Stimulated activated naive CD8-positive, alpha-beta T cell treated with anti-CD3 and anti-CD28 coated beads, Interleukin-15, amount 100 ng/mL, for 72 hours (primary cell): ENCODE measurements at regions not wholly inside any gene's neighbourhood (a gene's known extent, or its start where the extent isn't known, plus 50 kb on each side); places are given as distances from the start of the nearest gene placed in this dataset.
"Not testable (repeated sequence)": the region's sequence is repeated elsewhere in the genome, so short reads cannot be mapped to it uniquely, and the experiment has no call there.

Experiments used
- ATAC-seq: fragments of 150-1000 bp; cut with Tn5 transposase; 2 replicates; pipeline ENCODE4 v1.10.0; 2021; ENCODE audit warnings: mild to moderate bottlenecking, moderate library complexity
- DNase-seq, 2 donors: peaks; one replicate each; pipeline ENCODE4 v3.0.0; 2021 to 2022
- H3K27ac Mint-ChIP-seq, 2 donors: one replicate each; pipeline ENCODE4 v1.8.0; 2022; ENCODE audit warnings: mild to moderate bottlenecking in 2 of 2, mixed read lengths in 2 of 2, moderate library complexity in 2 of 2
- H3K27me3 Mint-ChIP-seq: one replicate; pipeline ENCODE4 v1.8.0; 2022; ENCODE audit warnings: mixed read lengths
- H3K4me1 Mint-ChIP-seq: one replicate; pipeline ENCODE4 v1.8.0; 2022; ENCODE audit warnings: mild to moderate bottlenecking, mixed read lengths
- H3K4me3 Mint-ChIP-seq, 2 donors: one replicate each; pipeline ENCODE4 v1.8.0; 2022; ENCODE audit warnings: mild to moderate bottlenecking in 2 of 2, mixed read lengths in 2 of 2, moderate library complexity in 1 of 2
- H3K9me3 Mint-ChIP-seq, 2 donors: one replicate each; pipeline ENCODE4 v1.8.0; 2022; ENCODE audit warnings: mixed read lengths in 2 of 2

GRCh38 chr4:141455651-141456050, 180.7 kb upstream of the IL15 start:
- Mint-ChIP-seq H3K4me3 (no peak overlapping the region), H3K27me3 (no peaks in the 10 kb centered on the region)
- no peak for ATAC-seq

GRCh38 chr4:141457653-141458052, 178.7 kb upstream of the IL15 start:
- Mint-ChIP-seq H3K4me3 (no peak overlapping the region), H3K27ac (no peak overlapping the region), H3K27me3 (no peaks in the 10 kb centered on the region), H3K4me1 (no peaks in the 10 kb centered on the region), H3K9me3 (no peaks in the 10 kb centered on the region)
- ATAC-seq (no peak), DNase-seq (no peak)

More at GRCh38 chr4:141455651-141456050, 180.7 kb upstream of the IL15 start:
- no peak for DNase-seq
- H3K9me3 Mint-ChIP-seq = no peaks in the 10 kb centered on the region
- no peaks in the 10 kb centered on the region for H3K4me1 Mint-ChIP-seq
- no peak overlapping the region for H3K27ac Mint-ChIP-seq

GRCh38 chr4:141458501-141458900, 177.9 kb upstream of the IL15 start:
- DNase-seq = no peak
- Mint-ChIP-seq H3K9me3 (no peaks in the 10 kb centered on the region), H3K27ac (no peak overlapping the region), H3K4me3 (no peak overlapping the region), H3K27me3 (no peaks in the 10 kb centered on the region), H3K4me1 (no peaks in the 10 kb centered on the region)
- ATAC-seq = no peak

- no peak overlapping the region for H3K27ac Mint-ChIP-seq
- DNase-seq = no peak
- H3K27me3 Mint-ChIP-seq = no peaks in the 10 kb centered on the region
- no peak overlapping the region for H3K4me3 Mint-ChIP-seq
- no peaks in the 10 kb centered on the region for H3K4me1 Mint-ChIP-seq
- H3K9me3 Mint-ChIP-seq = no peaks in the 10 kb centered on the region
- ATAC-seq = no peak
Measured at GRCh38 chr4:141459020-141459419, 177.4 kb upstream of the IL15 start.

GRCh38 chr4:141462361-141462760, 174.0 kb upstream of the IL15 start:
- no peak overlapping the region for H3K27ac Mint-ChIP-seq
- no peaks in the 10 kb centered on the region for H3K27me3 Mint-ChIP-seq
- no peaks in the 10 kb centered on the region for H3K9me3 Mint-ChIP-seq
- no peak overlapping the region for H3K4me3 Mint-ChIP-seq
- DNase-seq (no peak), ATAC-seq (no peak)
- H3K4me1 Mint-ChIP-seq = no peaks in the 10 kb centered on the region

- Mint-ChIP-seq H3K4me1 (no peaks in the 10 kb centered on the region), H3K27ac (no peak overlapping the region), H3K4me3 (no peak overlapping the region), H3K9me3 (no peaks in the 10 kb centered on the region), H3K27me3 (no peaks in the 10 kb centered on the region)
- DNase-seq (no peak), ATAC-seq (no peak)
Measured at GRCh38 chr4:141463678-141464077, 172.7 kb upstream of the IL15 start.

GRCh38 chr4:141464366-141464765, 172.0 kb upstream of the IL15 start:
- Mint-ChIP-seq H3K9me3 (no peaks in the 10 kb centered on the region), H3K27me3 (no peaks in the 10 kb centered on the region), H3K4me3 (no peak overlapping the region), H3K27ac (no peak overlapping the region), H3K4me1 (no peaks in the 10 kb centered on the region)
- DNase-seq (no peak), ATAC-seq (no peak)

GRCh38 chr4:141465171-141465570, 171.2 kb upstream of the IL15 start:
- no peaks in the 10 kb centered on the region for H3K4me1 Mint-ChIP-seq
- H3K27ac Mint-ChIP-seq = no peak overlapping the region
- no peak for ATAC-seq
- no peaks in the 10 kb centered on the region for H3K9me3 Mint-ChIP-seq
- no peaks in the 10 kb centered on the region for H3K27me3 Mint-ChIP-seq
- no peak overlapping the region for H3K4me3 Mint-ChIP-seq
- DNase-seq = no peak

- Mint-ChIP-seq H3K4me3 (no peak overlapping the region), H3K4me1 (no peaks in the 10 kb centered on the region), H3K27me3 (no peaks in the 10 kb centered on the region), H3K27ac (no peak overlapping the region), H3K9me3 (no peaks in the 10 kb centered on the region)
- no peak for DNase-seq
- ATAC-seq = no peak
Measured at GRCh38 chr4:141467225-141467624, 169.2 kb upstream of the IL15 start.

- DNase-seq (no peak), ATAC-seq (no peak)
- no peaks in the 10 kb centered on the region for H3K9me3 Mint-ChIP-seq
- no peaks in the 10 kb centered on the region for H3K27me3 Mint-ChIP-seq
- no peak overlapping the region for H3K27ac Mint-ChIP-seq
- no peak overlapping the region for H3K4me3 Mint-ChIP-seq
- no peaks in the 10 kb centered on the region for H3K4me1 Mint-ChIP-seq
Measured at GRCh38 chr4:141469392-141469791, 167.0 kb upstream of the IL15 start.

- Mint-ChIP-seq H3K4me3 (no peak overlapping the region), H3K9me3 (no peaks in the 10 kb centered on the region), H3K27ac (no peak overlapping the region), H3K27me3 (no peaks in the 10 kb centered on the region), H3K4me1 (no peaks in the 10 kb centered on the region)
- DNase-seq = no peak
- no peak for ATAC-seq
Measured at GRCh38 chr4:141473026-141473540, 163.3 kb upstream of the IL15 start.

GRCh38 chr4:141473952-141474351, 162.4 kb upstream of the IL15 start:
- Mint-ChIP-seq H3K9me3 (no peaks in the 10 kb centered on the region), H3K27ac (no peak overlapping the region), H3K27me3 (no peaks in the 10 kb centered on the region), H3K4me1 (no peaks in the 10 kb centered on the region), H3K4me3 (no peak overlapping the region)
- DNase-seq (no peak), ATAC-seq (no peak)

GRCh38 chr4:141480950-141481349, 155.4 kb upstream of the IL15 start:
- H3K27ac Mint-ChIP-seq = no peak overlapping the region
- ATAC-seq (no peak), DNase-seq (no peak)
- peaks cover 25 to 32% of the 10 kb centered on the region in 2 donors for H3K9me3 Mint-ChIP-seq
- no peaks in the 10 kb centered on the region for H3K4me1 Mint-ChIP-seq
- H3K27me3 Mint-ChIP-seq = no peaks in the 10 kb centered on the region
- no peak overlapping the region for H3K4me3 Mint-ChIP-seq

- peaks cover 32 to 37% of the 10 kb centered on the region in 2 donors for H3K9me3 Mint-ChIP-seq
- not testable (repeated sequence) for H3K27ac Mint-ChIP-seq, H3K4me1 Mint-ChIP-seq, H3K27me3 Mint-ChIP-seq, H3K4me3 Mint-ChIP-seq
- peak; percentile 66 for ATAC-seq
- peak in 1 of 2 donors; percentile 20 for DNase-seq
Measured at GRCh38 chr4:141484298-141484697, 152.1 kb upstream of the IL15 start.

- DNase-seq (no peak), ATAC-seq (no peak)
- no peak overlapping the region for H3K27ac Mint-ChIP-seq
- no peaks in the 10 kb centered on the region for H3K27me3 Mint-ChIP-seq
- no peak overlapping the region for H3K4me3 Mint-ChIP-seq
- H3K4me1 Mint-ChIP-seq = no peaks in the 10 kb centered on the region
- peaks cover 15 to 18% of the 10 kb centered on the region in 2 donors for H3K9me3 Mint-ChIP-seq
Measured at GRCh38 chr4:141486375-141486997, 149.9 kb upstream of the IL15 start.

GRCh38 chr4:141497627-141498026, 138.8 kb upstream of the IL15 start:
- Mint-ChIP-seq H3K27me3 (no peaks in the 10 kb centered on the region), H3K27ac (no peak overlapping the region), H3K4me1 (no peaks in the 10 kb centered on the region), H3K4me3 (no peak overlapping the region), H3K9me3 (no peaks in the 10 kb centered on the region)
- ATAC-seq (peak; percentile 78), DNase-seq (no peak)

GRCh38 chr4:141499261-141499853, 137.0 kb upstream of the IL15 start:
- H3K4me3 Mint-ChIP-seq = no peak overlapping the region
- H3K9me3 Mint-ChIP-seq = no peaks in the 10 kb centered on the region
- ATAC-seq (no peak), DNase-seq (no peak)
- H3K4me1 Mint-ChIP-seq = no peaks in the 10 kb centered on the region
- H3K27ac Mint-ChIP-seq = no peak overlapping the region
- H3K27me3 Mint-ChIP-seq = no peaks in the 10 kb centered on the region
